ENCODE measurements at regions not wholly inside any gene's neighbourhood (a gene's known extent, or its start where the extent isn't known, plus 50 kb on each side); places are given as distances from the start of the nearest gene placed in this dataset.

DNA sequence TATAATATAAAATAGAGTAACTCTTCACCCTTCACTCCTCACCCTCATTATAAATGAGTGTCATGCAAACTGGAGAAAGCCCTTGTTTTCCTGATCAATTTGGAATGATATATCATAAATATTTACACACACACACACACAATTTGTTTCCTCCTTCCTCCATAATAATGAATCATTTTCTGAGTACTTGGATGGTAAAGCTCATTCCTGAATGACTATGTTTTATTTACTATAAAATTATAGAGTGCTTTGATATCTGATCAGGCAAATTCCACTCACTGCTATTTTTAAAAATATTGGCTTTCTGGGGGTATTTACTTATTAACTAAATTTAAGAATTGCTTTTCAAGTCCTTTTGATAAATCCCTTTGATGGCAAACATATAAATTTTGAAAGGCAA lies 1125.5 kb upstream of the CNTNAP5 start:
- TF ChIP-seq, protein P1, sequence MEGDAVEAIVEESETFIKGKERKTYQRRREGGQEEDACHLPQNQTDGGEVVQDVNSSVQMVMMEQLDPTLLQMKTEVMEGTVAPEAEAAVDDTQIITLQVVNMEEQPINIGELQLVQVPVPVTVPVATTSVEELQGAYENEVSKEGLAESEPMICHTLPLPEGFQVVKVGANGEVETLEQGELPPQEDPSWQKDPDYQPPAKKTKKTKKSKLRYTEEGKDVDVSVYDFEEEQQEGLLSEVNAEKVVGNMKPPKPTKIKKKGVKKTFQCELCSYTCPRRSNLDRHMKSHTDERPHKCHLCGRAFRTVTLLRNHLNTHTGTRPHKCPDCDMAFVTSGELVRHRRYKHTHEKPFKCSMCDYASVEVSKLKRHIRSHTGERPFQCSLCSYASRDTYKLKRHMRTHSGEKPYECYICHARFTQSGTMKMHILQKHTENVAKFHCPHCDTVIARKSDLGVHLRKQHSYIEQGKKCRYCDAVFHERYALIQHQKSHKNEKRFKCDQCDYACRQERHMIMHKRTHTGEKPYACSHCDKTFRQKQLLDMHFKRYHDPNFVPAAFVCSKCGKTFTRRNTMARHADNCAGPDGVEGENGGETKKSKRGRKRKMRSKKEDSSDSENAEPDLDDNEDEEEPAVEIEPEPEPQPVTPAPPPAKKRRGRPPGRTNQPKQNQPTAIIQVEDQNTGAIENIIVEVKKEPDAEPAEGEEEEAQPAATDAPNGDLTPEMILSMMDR (IDR thresholded peaks at IDR 0.05), result no peak
- TF ChIP-seq POLR2A (IDR thresholded peaks at IDR 0.05), result no peak

All from esophagus squamous epithelium (tissue), 4 donors.